OCI-LY1 (cell line): ENCODE measurements at regions not wholly inside any gene's neighbourhood (a gene's known extent, or its start where the extent isn't known, plus 50 kb on each side); places are given as distances from the start of the nearest gene placed in this dataset.
A peak's percentile ranks its signal among the peaks of the same experiment; 100 is the strongest.

ENCODE experiments used
- H2AFZ ChIP-seq: fragments of 200-600 bp; sonication (generic), shearing (Covaris generic); 2 replicates; pipeline ENCODE4 v1.6.0; 2014; ENCODE audit warnings: antibody characterized with exemption, mild to moderate bottlenecking, low read length
- H3F3A ChIP-seq: fragments of 200-600 bp; sonication (generic), shearing (Covaris generic); 2 replicates; pipeline ENCODE4 v1.6.0; 2014; ENCODE audit warnings: mild to moderate bottlenecking, antibody characterized with exemption, low read length, moderate library complexity; ENCODE audit not compliant: insufficient read depth
- H3K27ac ChIP-seq: fragments of 200-600 bp; sonication (generic); 2 replicates; pipeline ENCODE4 v1.5.1; 2014; ENCODE audit warnings: low read length, mixed run types, mild to moderate bottlenecking, low read depth; ENCODE audit not compliant: poor library complexity, severe bottlenecking
- H3K27me3 ChIP-seq: fragments of 200-600 bp; sonication (generic); 2 replicates; pipeline ENCODE4 v1.6.0; 2014; ENCODE audit warnings: antibody characterized with exemption, mild to moderate bottlenecking, low read length, moderate library complexity; ENCODE audit not compliant: insufficient read depth
- H3K36me3 ChIP-seq: fragments of 200-600 bp; sonication (generic); 2 replicates; pipeline ENCODE4 v1.6.1; 2014; ENCODE audit warnings: mild to moderate bottlenecking, antibody characterized with exemption, low read length, moderate library complexity, mixed read lengths; ENCODE audit not compliant: insufficient read depth
- H3K4me1 ChIP-seq: fragments of 200-600 bp; sonication (generic); 2 replicates; pipeline ENCODE4 v1.5.1; 2014; ENCODE audit warnings: mild to moderate bottlenecking, low read length, moderate library complexity; ENCODE audit not compliant: insufficient read depth, severe bottlenecking
- H3K4me2 ChIP-seq: fragments of 200-600 bp; sonication (generic), shearing (Covaris generic); 2 replicates; pipeline ENCODE4 v1.6.1; 2014; ENCODE audit warnings: low read length
- H3K4me3 ChIP-seq: fragments of 200-600 bp; sonication (generic); 2 replicates; pipeline ENCODE4 v1.5.1; 2014; ENCODE audit warnings: low read length, low read depth, mild to moderate bottlenecking, mixed read lengths; ENCODE audit not compliant: poor library complexity, severe bottlenecking
- H3K79me2 ChIP-seq: fragments of 200-600 bp; shearing (Covaris generic); 2 replicates; pipeline ENCODE4 v1.6.1; 2016; ENCODE audit warnings: mixed run types, low read length, mixed read lengths; ENCODE audit not compliant: insufficient read depth
- H3K9ac ChIP-seq: fragments of 200-600 bp; sonication (generic), shearing (Covaris generic); 2 replicates; pipeline ENCODE4 v1.6.1; 2014; ENCODE audit warnings: mild to moderate bottlenecking, low read length, mixed read lengths
- H3K9me2 ChIP-seq: fragments of 200-600 bp; sonication (generic), shearing (Covaris generic); 2 replicates; pipeline ENCODE4 v1.6.1; 2014; ENCODE audit warnings: low read depth, mild to moderate bottlenecking, low read length, mixed read lengths
- H3K9me3 ChIP-seq: fragments of 200-600 bp; shearing (Covaris generic); 2 replicates; pipeline ENCODE4 v1.6.1; 2014; ENCODE audit warnings: low read length, mixed read lengths
- H4K20me1 ChIP-seq: fragments of 200-600 bp; sonication (generic), shearing (Covaris generic); 2 replicates; pipeline ENCODE4 v1.6.0; 2016; ENCODE audit warnings: mild to moderate bottlenecking, low read length; ENCODE audit not compliant: insufficient read depth
- CTCF ChIP-seq: fragments of 200-600 bp; sonication (generic), shearing (Covaris generic); IDR thresholded peaks from 2 replicates; pipeline ENCODE4 v1.5.1; 2017; ENCODE audit warnings: mild to moderate bottlenecking, antibody characterized with exemption, low read length, moderate library complexity, mixed read lengths
- EZH2 ChIP-seq: fragments of 200-600 bp; sonication (generic), shearing (Covaris generic); IDR thresholded peaks from 2 replicates; pipeline ENCODE4 v1.8.0; 2017; ENCODE audit warnings: borderline replicate concordance, mixed run types, mild to moderate bottlenecking, antibody characterized with exemption, low read length, moderate library complexity, mixed read lengths

GRCh38 chr1:186512698-186513457 lies 52.0 kb upstream of the PDC start:
- Histone ChIP-seq H3K9me2 (no peaks in the 10 kb centered on the region), H3K27ac (no peak overlapping the region), H3K79me2 (no peaks in the 10 kb centered on the region), H4K20me1 (no peaks in the 10 kb centered on the region), H3K36me3 (no peaks in the 10 kb centered on the region), H3K9ac (no peak overlapping the region), H3K4me3 (no peak overlapping the region), H3K27me3 (no peaks in the 10 kb centered on the region), H2AFZ (0 out of 2 replicates have a peak overlapping the region, but pooled peaks have one; percentile 9), H3F3A (no peaks in the 10 kb centered on the region), H3K4me1 (peaks cover 15% of the 10 kb centered on the region), H3K9me3 (no peaks in the 10 kb centered on the region), H3K4me2 (no peak overlapping the region)
- TF ChIP-seq CTCF: no peak
- no peak for TF ChIP-seq EZH2

- peak overlapping the region; percentile 34 for H3K4me3 ChIP-seq
- H4K20me1 ChIP-seq: no peaks in the 10 kb centered on the region
- no peaks in the 10 kb centered on the region for H3K9me3 ChIP-seq
- no peaks in the 10 kb centered on the region for H3K36me3 ChIP-seq
- no peaks in the 10 kb centered on the region for H3K9me2 ChIP-seq
- H3K4me1 ChIP-seq: peaks cover 15% of the 10 kb centered on the region
- no peak for TF ChIP-seq EZH2
- TF ChIP-seq CTCF: no peak
- H3F3A ChIP-seq: no peaks in the 10 kb centered on the region
- no peak overlapping the region; the same call in 1 of the 2 replicates for H3K9ac ChIP-seq
- 0 out of 2 replicates have a peak overlapping the region, but pooled peaks have one; percentile 9 for H2AFZ ChIP-seq
- H3K27ac ChIP-seq: no peak overlapping the region
- peak overlapping the region; percentile 57; the same call in 1 of the 2 replicates for H3K4me2 ChIP-seq
- H3K79me2 ChIP-seq: no peaks in the 10 kb centered on the region
- no peaks in the 10 kb centered on the region for H3K27me3 ChIP-seq
These were observed 51.1 kb upstream of the PDC start for GRCh38 chr1:186511761-186512637.
